Upper lobe of left lung (tissue), 4 donors: ENCODE measurements at regions not wholly inside any gene's neighbourhood (a gene's known extent, or its start where the extent isn't known, plus 50 kb on each side); places are given as distances from the start of the nearest gene placed in this dataset.

Source experiments
- CTCF ChIP-seq, 6 experiments: fragments of 450-650 bp in 4 of 6; fragments of 200-600 bp in 2 of 6; sonication (generic) in 2 of 6; IDR thresholded peaks; one replicate each; pipeline ENCODE4 v1.5.1; 2016 to 2019; ENCODE audit warnings: antibody characterized with exemption in 6 of 6
- EP300 ChIP-seq, 4 donors: sonication (generic); formaldehyde crosslinking; IDR thresholded peaks; one replicate each; pipeline ENCODE4 v1.5.1; 2017; ENCODE audit warnings: antibody characterized with exemption in 4 of 4, control low read depth in 2 of 4
- POLR2A ChIP-seq, 4 donors: fragments of 450-650 bp; IDR thresholded peaks; one replicate each; pipeline ENCODE4 v1.5.1; 2016 to 2017; ENCODE audit warnings: antibody characterized with exemption in 4 of 4, mild to moderate bottlenecking in 2 of 4

- TF ChIP-seq CTCF (IDR thresholded peaks at IDR 0.05) (no peak), EP300 (IDR thresholded peaks at IDR 0.05) (no peak), POLR2A (IDR thresholded peaks at IDR 0.05) (no peak)
These were observed 66.9 kb upstream of the TRIB2 start for GRCh38 chr2:12649602-12650400.
